Endothelial cell of umbilical vein (primary cell): ENCODE measurements at regions not wholly inside any gene's neighbourhood (a gene's known extent, or its start where the extent isn't known, plus 50 kb on each side); places are given as distances from the start of the nearest gene placed in this dataset.

Experiments
- BruUV-seq: library from RNA; stranded (reverse); fragments of 400-500 nt; replicated peaks from 2 replicates; lab custom pipeline; 2021; lab: Mats Ljungman, UMichigan
- CTCF ChIA-PET: fragments of 300-600, 350-600 bp; sonication (Branson Sonifier 250); formaldehyde crosslinking; loops from one replicate; lab custom pipeline; 2021; ENCODE audit warnings: antibody characterized with exemption, inconsistent platforms; lab: Charles Lee
- POLR2A ChIA-PET: fragments of 300-600, 350-600 bp; sonication (Branson Sonifier 250); formaldehyde crosslinking; loops from one replicate; lab custom pipeline; 2021; ENCODE audit warnings: antibody characterized with exemption, inconsistent platforms; lab: Charles Lee
- DNase-seq: peaks from one replicate; pipeline ENCODE4 v3.0.0-alpha.2; 2011; ENCODE audit warnings: low read depth, low spot score
- FAIRE-seq: peaks from 2 replicates; lab custom pipeline; 2011; peaks lifted over from hg19 to GRCh38; lab: Jason Lieb, UNC
- H2AFZ ChIP-seq: 2 replicates; pipeline ENCODE4 v1.6.0; 2012; ENCODE audit warnings: low read depth, low read length, control low read depth, inconsistent platforms
- H3K27ac ChIP-seq: 2 replicates; pipeline ENCODE4 v1.5.1; 2011; ENCODE audit warnings: low read depth, mild to moderate bottlenecking, control low read depth, low read length, moderate library complexity; ENCODE audit not compliant: insufficient read depth
- H3K27me3 ChIP-seq, 2 experiments: 2 replicates each; pipeline versions ENCODE4 v1.6.0 to v1.6.1; 2011; ENCODE audit warnings: low read length in 2 of 2, mixed read lengths in 1 of 2; ENCODE audit not compliant: control insufficient read depth in 2 of 2, insufficient read depth in 2 of 2
- H3K36me3 ChIP-seq, 2 experiments: 2 replicates in 1 of 2; 3 replicates in 1 of 2; pipeline ENCODE4 v1.5.1; 2011; ENCODE audit warnings: low read length in 2 of 2, mild to moderate bottlenecking in 1 of 2, moderate library complexity in 1 of 2; ENCODE audit not compliant: control insufficient read depth in 2 of 2, insufficient read depth in 2 of 2; ENCODE audit errors: extremely low read depth in 1 of 2
- H3K4me1 ChIP-seq: 3 replicates; pipeline ENCODE4 v1.5.1; 2011; ENCODE audit warnings: mild to moderate bottlenecking, low read length; ENCODE audit not compliant: control insufficient read depth, insufficient read depth; ENCODE audit errors: extremely low read depth
- H3K4me2 ChIP-seq: 2 replicates; pipeline ENCODE4 v1.6.1; 2011; ENCODE audit warnings: low read length, control low read depth, mixed read lengths; ENCODE audit not compliant: insufficient read depth
- H3K4me3 ChIP-seq, 3 experiments: fragments of 200-600 bp in 1 of 3; sonication (generic), shearing (Covaris generic) in 1 of 3; replicated peaks in 1 of 3; 2 replicates each; pipeline ENCODE4 v1.5.1; 2011 to 2016; ENCODE audit warnings: control low read depth in 3 of 3, low read length in 3 of 3, mild to moderate bottlenecking in 2 of 3, inconsistent platforms in 1 of 3, low read depth in 1 of 3, moderate library complexity in 1 of 3; ENCODE audit not compliant: insufficient read depth in 1 of 3
- H3K79me2 ChIP-seq: 2 replicates; pipeline ENCODE4 v1.6.0; 2012; ENCODE audit warnings: low read length, inconsistent platforms; ENCODE audit not compliant: control insufficient read depth, insufficient read depth
- H3K9ac ChIP-seq: replicated peaks from 2 replicates; pipeline ENCODE3; 2011; ENCODE audit warnings: low read length, control low read depth; ENCODE audit not compliant: insufficient read depth; ENCODE audit errors: extremely low read depth
- H3K9me1 ChIP-seq: replicated peaks from 3 replicates; pipeline ENCODE4 v1.6.0; 2011; ENCODE audit warnings: mild to moderate bottlenecking, low read length; ENCODE audit not compliant: control insufficient read depth, insufficient read depth; ENCODE audit errors: extremely low read depth
- H3K9me3 ChIP-seq: replicated peaks from 2 replicates; pipeline ENCODE4 v1.5.1; 2012; ENCODE audit warnings: low read length, inconsistent platforms; ENCODE audit not compliant: control insufficient read depth, insufficient read depth
- H4K20me1 ChIP-seq: replicated peaks from 2 replicates; pipeline ENCODE3; 2011; ENCODE audit warnings: mild to moderate bottlenecking, low read length; ENCODE audit not compliant: control insufficient read depth, insufficient read depth; ENCODE audit errors: extremely low read depth
- EZH2 ChIP-seq: IDR thresholded peaks from 2 replicates; pipeline ENCODE4 v1.6.1; 2012; ENCODE audit warnings: borderline replicate concordance, low read depth, mild to moderate bottlenecking, moderate library complexity, low read length, inconsistent platforms; ENCODE audit not compliant: severe bottlenecking
- FOS ChIP-seq: IDR thresholded peaks from 2 replicates; pipeline ENCODE4 v1.6.1; 2011; ENCODE audit warnings: mild to moderate bottlenecking, low read length, moderate library complexity, borderline replicate concordance; ENCODE audit not compliant: insufficient read depth
- GATA2 ChIP-seq: IDR thresholded peaks from 2 replicates; pipeline ENCODE4 v1.7.0; 2011; ENCODE audit warnings: low read depth, mild to moderate bottlenecking, moderate library complexity, mixed read lengths, low read length; ENCODE audit not compliant: insufficient read length, insufficient read depth
- JUN ChIP-seq: IDR thresholded peaks from 2 replicates; pipeline ENCODE4 v1.6.1; 2011; ENCODE audit warnings: borderline replicate concordance, low read depth; ENCODE audit not compliant: insufficient read length, insufficient read depth
- MYC ChIP-seq: IDR thresholded peaks from one replicate; pipeline ENCODE4 v1.6.1; 2011; ENCODE audit warnings: mild to moderate bottlenecking, low read depth, low read length
- POLR2A ChIP-seq: IDR thresholded peaks from 2 replicates; pipeline ENCODE4 v1.6.1; 2012; ENCODE audit warnings: low read depth, mild to moderate bottlenecking, control low read depth, low read length
- POLR2AphosphoS5 ChIP-seq: IDR thresholded peaks from 2 replicates; pipeline ENCODE4 v1.6.1; 2012; ENCODE audit warnings: low read depth, mild to moderate bottlenecking, control low read depth, low read length, moderate library complexity; ENCODE audit not compliant: insufficient read depth
- dilution Hi-C: fragments of 300-500 bp; cut with MboI; formaldehyde crosslinking; loops from one replicate; pipeline ENCODE4 v1.15.0; 2019; ENCODE audit warnings: low sequenced_read_pairs; ENCODE audit not compliant: extremely low pct_ligation_motif_present
- intact Hi-C: fragments of 100-400 bp; cut with micrococcal nuclease; formaldehyde crosslinking; loops from one replicate; pipeline ENCODE4 v1.10.0; 2022
- TF ChIP-seq, protein P1 (sequence below): IDR thresholded peaks from 2 replicates; pipeline ENCODE4 v1.6.1; 2011; ENCODE audit not compliant: insufficient read depth, insufficient read length
- TF ChIP-seq, protein P2 (sequence below), 2 donors: IDR thresholded peaks; 1 replicate in 1 of 2; 2 replicates in 1 of 2; pipeline ENCODE4 v1.5.1; 2011; ENCODE audit warnings: low read length in 2 of 2, mild to moderate bottlenecking in 2 of 2, moderate library complexity in 2 of 2, control low read depth in 1 of 2, inconsistent platforms in 1 of 2, low read depth in 1 of 2; ENCODE audit not compliant: insufficient read depth in 1 of 2; ENCODE audit errors: extremely low read depth in 1 of 2

DNA sequence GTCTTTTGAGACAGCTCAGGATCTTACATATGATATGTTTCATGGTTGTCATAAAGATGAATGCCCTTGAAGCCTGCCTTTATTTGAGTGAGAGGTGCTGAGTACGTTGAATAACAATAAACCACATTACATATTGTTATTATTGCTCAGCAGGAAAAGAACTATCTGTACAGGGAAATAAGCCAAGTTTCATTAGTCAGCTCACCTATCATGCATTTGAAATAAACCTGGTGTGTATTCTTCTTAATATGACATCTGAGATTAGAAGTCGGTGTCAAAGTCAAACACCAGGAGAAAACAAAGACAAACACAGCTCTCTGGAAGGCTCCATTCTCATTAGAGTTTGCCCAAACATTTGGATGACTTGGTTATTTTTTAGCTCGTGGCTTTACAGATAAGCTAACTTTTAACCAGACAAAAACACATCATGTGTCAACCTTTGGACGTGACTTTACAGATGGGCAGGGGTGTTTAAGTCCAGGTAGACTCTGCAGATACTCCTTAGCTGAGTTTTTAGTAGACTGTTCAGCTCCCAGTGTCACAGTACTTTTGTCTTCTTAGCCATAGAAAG is 71.2 kb upstream of the AOAH start:
- Histone ChIP-seq H3K9me3 (no peaks in the 10 kb centered on the region), H3K4me1 (no peaks in the 10 kb centered on the region), H2AFZ (no peak overlapping the region), H3K4me2 (no peak overlapping the region), H3K36me3 (no peaks in the 10 kb centered on the region), H3K9me1 (no peaks in the 10 kb centered on the region), H3K9ac (no peak overlapping the region), H3K27me3 (no peaks in the 10 kb centered on the region), H3K79me2 (no peaks in the 10 kb centered on the region), H4K20me1 (no peaks in the 10 kb centered on the region), H3K27ac (no peak overlapping the region), H3K4me3 (no peak overlapping the region)
- intact Hi-C loops: no loop called here
- no TSS peak for BruUV-seq
- FAIRE-seq: no peak
- ChIA-PET CTCF (no interaction called here), POLR2A (interaction anchor here (0.6 kb wide), 1 partner anchor 35 kb away, joined by 10 read pairs; no protein-coding TSS in a partner anchor)
- no peak for DNase-seq
- TF ChIP-seq MYC (no peak), POLR2AphosphoS5 (no peak), GATA2 (no peak), EZH2 (no peak), FOS (no peak), POLR2A (no peak), JUN (no peak)
- TF ChIP-seq, protein P1, sequence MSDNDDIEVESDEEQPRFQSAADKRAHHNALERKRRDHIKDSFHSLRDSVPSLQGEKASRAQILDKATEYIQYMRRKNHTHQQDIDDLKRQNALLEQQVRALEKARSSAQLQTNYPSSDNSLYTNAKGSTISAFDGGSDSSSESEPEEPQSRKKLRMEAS: no peak
- TF ChIP-seq, protein P2, sequence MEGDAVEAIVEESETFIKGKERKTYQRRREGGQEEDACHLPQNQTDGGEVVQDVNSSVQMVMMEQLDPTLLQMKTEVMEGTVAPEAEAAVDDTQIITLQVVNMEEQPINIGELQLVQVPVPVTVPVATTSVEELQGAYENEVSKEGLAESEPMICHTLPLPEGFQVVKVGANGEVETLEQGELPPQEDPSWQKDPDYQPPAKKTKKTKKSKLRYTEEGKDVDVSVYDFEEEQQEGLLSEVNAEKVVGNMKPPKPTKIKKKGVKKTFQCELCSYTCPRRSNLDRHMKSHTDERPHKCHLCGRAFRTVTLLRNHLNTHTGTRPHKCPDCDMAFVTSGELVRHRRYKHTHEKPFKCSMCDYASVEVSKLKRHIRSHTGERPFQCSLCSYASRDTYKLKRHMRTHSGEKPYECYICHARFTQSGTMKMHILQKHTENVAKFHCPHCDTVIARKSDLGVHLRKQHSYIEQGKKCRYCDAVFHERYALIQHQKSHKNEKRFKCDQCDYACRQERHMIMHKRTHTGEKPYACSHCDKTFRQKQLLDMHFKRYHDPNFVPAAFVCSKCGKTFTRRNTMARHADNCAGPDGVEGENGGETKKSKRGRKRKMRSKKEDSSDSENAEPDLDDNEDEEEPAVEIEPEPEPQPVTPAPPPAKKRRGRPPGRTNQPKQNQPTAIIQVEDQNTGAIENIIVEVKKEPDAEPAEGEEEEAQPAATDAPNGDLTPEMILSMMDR (IDR thresholded peaks at IDR 0.05; ENCODE audit: extremely low read depth in 1 of 2, insufficient read depth in 1 of 2, low read depth in 1 of 2, low read length in 2 of 2): no peak
- dilution Hi-C loops: no loop called here
